Fibroblast of skin of right biceps (primary cell): ENCODE measurements at regions not wholly inside any gene's neighbourhood (a gene's known extent, or its start where the extent isn't known, plus 50 kb on each side); places are given as distances from the start of the nearest gene placed in this dataset.
A peak's percentile ranks its signal among the peaks of the same experiment; 100 is the strongest.

Experiments used
- DNase-seq: peaks from one replicate; pipeline ENCODE4 v3.0.0-alpha.2; 2013

GRCh38 chr16:59783191-59783590, 1049.1 kb upstream of the GOT2 start:
- DNase-seq, result peak; percentile 65

GRCh38 chr16:59773330-59773729, 1039.2 kb upstream of the GOT2 start:
- no peak for DNase-seq

GRCh38 chr16:59759296-59759695, 1025.2 kb upstream of the GOT2 start:
- DNase-seq, result no peak

- peak; percentile 10 for DNase-seq
Observed at GRCh38 chr16:59758848-59759247, 1024.7 kb upstream of the GOT2 start.

- DNase-seq, result no peak
Observed at GRCh38 chr16:59754854-59755253, 1020.7 kb upstream of the GOT2 start.

GRCh38 chr16:59749662-59750336, 1015.7 kb upstream of the GOT2 start:
- no peak for DNase-seq

- DNase-seq, result peak; percentile 16
Observed at GRCh38 chr16:59748531-59748930, 1014.4 kb upstream of the GOT2 start.

- DNase-seq, result no peak
Observed at GRCh38 chr16:59743504-59743903, 1009.4 kb upstream of the GOT2 start.

- no peak for DNase-seq
Observed at GRCh38 chr16:59740858-59741257, 1006.7 kb upstream of the GOT2 start.

- no peak for DNase-seq
Observed at GRCh38 chr16:59737274-59737673, 1003.2 kb upstream of the GOT2 start.

- DNase-seq, result no peak
Observed at GRCh38 chr16:59733321-59733720, 999.2 kb upstream of the GOT2 start.

- no peak for DNase-seq
Observed at GRCh38 chr16:59729613-59730012, 995.5 kb upstream of the GOT2 start.

- DNase-seq, result peak; percentile 33
Observed at GRCh38 chr16:59719121-59719520, 985.0 kb upstream of the GOT2 start.

GRCh38 chr16:59707436-59708226, 973.5 kb upstream of the GOT2 start:
- no peak for DNase-seq

- DNase-seq, result peak; percentile 55
Observed at GRCh38 chr16:59701963-59702930, 968.1 kb upstream of the GOT2 start.

- DNase-seq, result no peak
Observed at GRCh38 chr16:59699786-59700185, 965.7 kb upstream of the GOT2 start.

GRCh38 chr16:59698346-59699020, 964.4 kb upstream of the GOT2 start:
- peak; percentile 86 for DNase-seq

- peak; percentile 22 for DNase-seq
Observed at GRCh38 chr16:59697761-59698160, 963.6 kb upstream of the GOT2 start.

GRCh38 chr16:59697236-59697635, 963.1 kb upstream of the GOT2 start:
- peak; percentile 43 for DNase-seq

GRCh38 chr16:59696495-59696894, 962.4 kb upstream of the GOT2 start:
- no peak for DNase-seq

GRCh38 chr16:59690216-59690615, 956.1 kb upstream of the GOT2 start:
- no peak for DNase-seq

- no peak for DNase-seq
Observed at GRCh38 chr16:59688006-59688405, 953.9 kb upstream of the GOT2 start.

- DNase-seq, result no peak
Observed at GRCh38 chr16:59686405-59686804, 952.3 kb upstream of the GOT2 start.
